NCI-H1092 treated with DMSO at 0.1 percent for 48 hours (cell line): ENCODE measurements at regions not wholly inside any gene's neighbourhood (a gene's known extent, or its start where the extent isn't known, plus 50 kb on each side); places are given as distances from the start of the nearest gene placed in this dataset.

Source experiments
- DNase-seq: peaks from one replicate; lab custom pipeline; 2025; lab: John Stamatoyannopoulos, UW

GRCh38 chr4:116872308-116872707, 213.1 kb downstream of the TRAM1L1 start:
- no peak for DNase-seq

GRCh38 chr4:116870686-116871085, 214.7 kb downstream of the TRAM1L1 start:
- DNase-seq, result no peak

- no peak for DNase-seq
Measured at GRCh38 chr4:116866106-116866505, 219.3 kb downstream of the TRAM1L1 start.

- no peak for DNase-seq
Measured at GRCh38 chr4:116862592-116862991, 222.8 kb downstream of the TRAM1L1 start.

- no peak for DNase-seq
Measured at GRCh38 chr4:116860891-116861290, 224.5 kb downstream of the TRAM1L1 start.

GRCh38 chr4:116849620-116850019, 235.8 kb downstream of the TRAM1L1 start:
- DNase-seq, result no peak

GRCh38 chr4:116847616-116848015, 237.8 kb downstream of the TRAM1L1 start:
- DNase-seq, result no peak

GRCh38 chr4:116839826-116840225, 245.6 kb downstream of the TRAM1L1 start:
- no peak for DNase-seq

- no peak for DNase-seq
Measured at GRCh38 chr4:116838609-116839008, 246.8 kb downstream of the TRAM1L1 start.

GRCh38 chr4:116829187-116829586, 256.2 kb downstream of the TRAM1L1 start:
- no peak for DNase-seq

- DNase-seq, result no peak
Measured at GRCh38 chr4:116824172-116824571, 261.2 kb downstream of the TRAM1L1 start.

GRCh38 chr4:116811730-116812129, 273.6 kb downstream of the TRAM1L1 start:
- DNase-seq, result no peak

GRCh38 chr4:116796022-116796421, 289.4 kb downstream of the TRAM1L1 start:
- no peak for DNase-seq

GRCh38 chr4:116788723-116789122, 296.7 kb downstream of the TRAM1L1 start:
- DNase-seq, result no peak

GRCh38 chr4:116755051-116755450, 330.3 kb downstream of the TRAM1L1 start:
- DNase-seq, result no peak

- DNase-seq, result no peak
Measured at GRCh38 chr4:116752027-116752426, 333.3 kb downstream of the TRAM1L1 start.

- DNase-seq, result no peak
Measured at GRCh38 chr4:116736756-116737155, 348.6 kb downstream of the TRAM1L1 start.

- no peak for DNase-seq
Measured at GRCh38 chr4:116734178-116734577, 351.2 kb downstream of the TRAM1L1 start.

GRCh38 chr4:116733370-116733769, 352.0 kb downstream of the TRAM1L1 start:
- DNase-seq, result no peak

- no peak for DNase-seq
Measured at GRCh38 chr4:116726523-116726922, 358.9 kb downstream of the TRAM1L1 start.

GRCh38 chr4:116724249-116724648, 361.1 kb downstream of the TRAM1L1 start:
- no peak for DNase-seq

GRCh38 chr4:116705466-116705865, 379.9 kb downstream of the TRAM1L1 start:
- no peak for DNase-seq

- DNase-seq, result no peak
Measured at GRCh38 chr4:116702949-116703348, 382.4 kb downstream of the TRAM1L1 start.

GRCh38 chr4:116688536-116688935, 396.8 kb downstream of the TRAM1L1 start:
- DNase-seq, result no peak

GRCh38 chr4:116668190-116668589, 417.2 kb downstream of the TRAM1L1 start:
- DNase-seq, result no peak
